GM12878 (cell line): ENCODE measurements at regions not wholly inside any gene's neighbourhood (a gene's known extent, or its start where the extent isn't known, plus 50 kb on each side); places are given as distances from the start of the nearest gene placed in this dataset.

Experiments used
- ATAC-seq: fragments of 200-7000 bp; cut with Tn5 transposase; 3 replicates; pipeline ENCODE4 v1.9.1; 2020; ENCODE audit warnings: mild to moderate bottlenecking, moderate library complexity
- BruUV-seq: library from RNA; stranded (reverse); fragments of 400-500 nt; replicated peaks from 2 replicates; lab custom pipeline; 2021; lab: Mats Ljungman, UMichigan
- CTCF ChIA-PET: fragments of 300-600 bp; sonication (Branson Sonifier 250); formaldehyde crosslinking; extraction: SDS; loops from one replicate; lab custom pipeline; 2021; ENCODE audit warnings: inconsistent platforms; lab: Yijun Ruan, JAX
- POLR2A ChIA-PET: fragments of 350-600 bp; formaldehyde crosslinking; extraction: SDS; loops from one replicate; lab custom pipeline; 2021; ENCODE audit warnings: inconsistent platforms; lab: Charles Lee
- RAD21 ChIA-PET: fragments of 300-600 bp; sonication (Branson Sonifier 250); formaldehyde crosslinking; loops from one replicate; lab custom pipeline; 2023; ENCODE audit warnings: antibody characterized with exemption; ENCODE audit not compliant: unreplicated experiment; lab: Charles Lee
- SMC1A ChIA-PET: fragments of 300-600 bp; sonication (Branson Sonifier 250); formaldehyde crosslinking; loops from one replicate; lab custom pipeline; 2023; ENCODE audit not compliant: unreplicated experiment, uncharacterized antibody; lab: Charles Lee
- DNase-seq: peaks from one replicate; pipeline ENCODE4 v3.0.0-alpha.2; 2011; ENCODE audit warnings: low read depth, low spot score
- FAIRE-seq: peaks from 3 replicates; lab custom pipeline; 2011; peaks lifted over from hg19 to GRCh38; lab: Jason Lieb, UNC
- H2AFZ ChIP-seq: 2 replicates; pipeline ENCODE4 v1.6.0; 2011; ENCODE audit warnings: low read depth, low read length, control low read depth; ENCODE audit not compliant: control insufficient read depth
- H3K27ac ChIP-seq: 2 replicates; pipeline ENCODE4 v1.5.1; 2011; ENCODE audit warnings: control low read depth; ENCODE audit not compliant: control insufficient read depth, insufficient read depth
- H3K27me3 ChIP-seq, 2 experiments: replicated peaks in 1 of 2; 2 replicates each; pipeline versions ENCODE4 v1.6.0 to v1.6.1; 2011; ENCODE audit warnings: low read length in 1 of 2; ENCODE audit not compliant: control insufficient read depth in 2 of 2, insufficient read depth in 2 of 2
- H3K36me3 ChIP-seq, 2 experiments: 2 replicates each; pipeline ENCODE4 v1.5.1; 2011; ENCODE audit warnings: low read length in 1 of 2; ENCODE audit not compliant: control insufficient read depth in 2 of 2, insufficient read depth in 2 of 2
- H3K4me1 ChIP-seq: 2 replicates; pipeline ENCODE4 v1.6.1; 2011; ENCODE audit warnings: mild to moderate bottlenecking, low read length, moderate library complexity, mixed read lengths; ENCODE audit not compliant: control insufficient read depth, insufficient read depth
- H3K4me2 ChIP-seq: 2 replicates; pipeline ENCODE4 v1.6.0; 2011; ENCODE audit warnings: control low read depth; ENCODE audit not compliant: control insufficient read depth, insufficient read depth
- H3K4me3 ChIP-seq: fragments of 200-600 bp; sonication (generic); 2 replicates; pipeline ENCODE4 v1.5.1; 2016
- H3K79me2 ChIP-seq: 2 replicates; pipeline ENCODE4 v1.6.0; 2011; ENCODE audit warnings: low read length; ENCODE audit not compliant: control insufficient read depth, insufficient read depth
- H3K9ac ChIP-seq: 2 replicates; pipeline ENCODE4 v1.8.0; 2011; ENCODE audit warnings: low read length, control low read depth, mixed read lengths; ENCODE audit not compliant: control insufficient read depth, insufficient read depth
- H3K9me3 ChIP-seq: replicated peaks from 3 replicates; pipeline ENCODE4 v1.5.1; 2011; ENCODE audit warnings: mild to moderate bottlenecking, low read length; ENCODE audit not compliant: control insufficient read depth, insufficient read depth
- H4K20me1 ChIP-seq: 2 replicates; pipeline ENCODE4 v1.6.0; 2011; ENCODE audit not compliant: control insufficient read depth, insufficient read depth
- SMAD5 ChIP-seq: IDR thresholded peaks from 2 replicates; pipeline ENCODE4 v1.6.1; 2016; ENCODE audit warnings: antibody characterized with exemption, low read depth
- whole genome bisulfite sequencing: methylation state at CpG from one replicate; pipeline ENCODE4 v1.1.6; 2016; ENCODE audit warnings: low lambda C conversion rate; ENCODE audit not compliant: insufficient replicate concordance, insufficient coverage; ENCODE audit errors: missing lambda C conversion rate; 5-methylcytosine and 5-hydroxymethylcytosine counted together
- in situ Hi-C: fragments of 300-500 bp; cut with MboI; formaldehyde crosslinking; loops from 9 replicates; pipeline ENCODE4 v1.14.3; 2018; ENCODE audit warnings: mixed read lengths
- intact Hi-C: fragments of 100-400 bp; cut with micrococcal nuclease; formaldehyde crosslinking; loops from one replicate; pipeline ENCODE4 v1.14.2; 2022; ENCODE audit not compliant: unreplicated experiment
- TF ChIP-seq, protein P1 (sequence below): fragments of 150-350 bp; IDR thresholded peaks from 2 replicates; pipeline ENCODE4 v1.6.1; 2016; ENCODE audit warnings: low read depth, low read length

DNA sequence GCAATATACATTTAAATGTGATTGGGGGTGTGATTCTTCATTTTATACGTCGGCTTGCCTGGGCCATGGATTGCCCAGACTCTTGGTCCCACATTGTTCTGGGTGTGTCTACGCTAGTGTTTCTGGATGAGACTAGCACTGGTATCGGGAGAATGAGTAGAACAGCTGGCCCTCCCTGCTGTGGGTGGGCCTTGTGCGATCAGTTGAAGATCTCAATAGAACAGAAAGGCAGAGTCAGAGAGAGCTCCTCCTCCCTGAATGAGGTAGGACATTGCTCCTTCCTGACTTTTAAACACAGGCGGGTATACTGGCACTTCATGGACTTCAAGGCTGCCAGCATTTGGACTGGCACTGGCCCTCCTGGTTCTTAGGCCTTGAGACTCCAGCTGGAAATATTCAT lies 603.0 kb downstream of the LIG4 start (continued):
- TF ChIP-seq, protein P1, sequence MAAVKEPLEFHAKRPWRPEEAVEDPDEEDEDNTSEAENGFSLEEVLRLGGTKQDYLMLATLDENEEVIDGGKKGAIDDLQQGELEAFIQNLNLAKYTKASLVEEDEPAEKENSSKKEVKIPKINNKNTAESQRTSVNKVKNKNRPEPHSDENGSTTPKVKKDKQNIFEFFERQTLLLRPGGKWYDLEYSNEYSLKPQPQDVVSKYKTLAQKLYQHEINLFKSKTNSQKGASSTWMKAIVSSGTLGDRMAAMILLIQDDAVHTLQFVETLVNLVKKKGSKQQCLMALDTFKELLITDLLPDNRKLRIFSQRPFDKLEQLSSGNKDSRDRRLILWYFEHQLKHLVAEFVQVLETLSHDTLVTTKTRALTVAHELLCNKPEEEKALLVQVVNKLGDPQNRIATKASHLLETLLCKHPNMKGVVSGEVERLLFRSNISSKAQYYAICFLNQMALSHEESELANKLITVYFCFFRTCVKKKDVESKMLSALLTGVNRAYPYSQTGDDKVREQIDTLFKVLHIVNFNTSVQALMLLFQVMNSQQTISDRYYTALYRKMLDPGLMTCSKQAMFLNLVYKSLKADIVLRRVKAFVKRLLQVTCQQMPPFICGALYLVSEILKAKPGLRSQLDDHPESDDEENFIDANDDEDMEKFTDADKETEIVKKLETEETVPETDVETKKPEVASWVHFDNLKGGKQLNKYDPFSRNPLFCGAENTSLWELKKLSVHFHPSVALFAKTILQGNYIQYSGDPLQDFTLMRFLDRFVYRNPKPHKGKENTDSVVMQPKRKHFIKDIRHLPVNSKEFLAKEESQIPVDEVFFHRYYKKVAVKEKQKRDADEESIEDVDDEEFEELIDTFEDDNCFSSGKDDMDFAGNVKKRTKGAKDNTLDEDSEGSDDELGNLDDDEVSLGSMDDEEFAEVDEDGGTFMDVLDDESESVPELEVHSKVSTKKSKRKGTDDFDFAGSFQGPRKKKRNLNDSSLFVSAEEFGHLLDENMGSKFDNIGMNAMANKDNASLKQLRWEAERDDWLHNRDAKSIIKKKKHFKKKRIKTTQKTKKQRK, result no peak
- TF ChIP-seq, all 136 proteins: peak for 0

DNA sequence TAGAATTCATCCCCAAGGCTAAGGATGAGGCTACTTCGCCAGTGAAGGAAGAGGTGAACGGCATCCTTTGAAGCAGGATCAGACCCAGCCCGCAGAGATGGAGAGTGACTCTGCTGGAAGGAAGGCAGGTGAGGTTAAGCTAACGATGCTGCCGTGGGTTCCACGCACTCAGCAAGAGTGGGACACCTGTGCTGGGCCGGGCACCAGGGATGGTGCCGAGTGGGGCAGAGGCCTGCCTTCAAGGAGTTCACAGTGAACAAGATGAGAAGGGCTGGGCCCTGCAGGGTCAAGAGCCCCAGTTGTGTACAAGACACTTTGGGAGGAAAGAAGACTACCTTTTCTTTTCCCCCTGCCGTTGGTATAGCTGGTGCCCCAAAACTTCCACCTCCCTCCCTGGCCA lies 606.6 kb downstream of the LIG4 start:
- Histone ChIP-seq H4K20me1 (no peaks in the 10 kb centered on the region), H3K27ac (no peak overlapping the region), H2AFZ (no peak overlapping the region), H3K4me1 (no peaks in the 10 kb centered on the region)
- no peak for ATAC-seq
- intact Hi-C loops, result no loop called here
- ChIA-PET RAD21 (no interaction called here), POLR2A (no interaction called here)
- no peak for FAIRE-seq
- in situ Hi-C loops, result no loop called here
- no peak for TF ChIP-seq SMAD5
- TF ChIP-seq, all 136 proteins: peak for 0
- CTCF ChIA-PET, result no interaction called here
- 45% methylated on average over 8 of the region's 9 CpGs for WGBS
- H3K27me3 ChIP-seq, result no peaks in the 10 kb centered on the region
- H3K79me2 ChIP-seq, result no peaks in the 10 kb centered on the region
- DNase-seq, result no peak
- BruUV-seq, result no TSS peak
- no peaks in the 10 kb centered on the region for H3K36me3 ChIP-seq
- no peak overlapping the region for H3K4me2 ChIP-seq
- SMC1A ChIA-PET, result interaction anchor here (0.6 kb wide), 1 partner anchor 8 kb away, joined by 3 read pairs; no protein-coding TSS in a partner anchor
- H3K4me3 ChIP-seq, result no peak overlapping the region
- H3K9me3 ChIP-seq, result no peaks in the 10 kb centered on the region
- no peak overlapping the region for H3K9ac ChIP-seq
